ENCODE measurements at regions not wholly inside any gene's neighbourhood (a gene's known extent, or its start where the extent isn't known, plus 50 kb on each side); places are given as distances from the start of the nearest gene placed in this dataset.

DNA sequence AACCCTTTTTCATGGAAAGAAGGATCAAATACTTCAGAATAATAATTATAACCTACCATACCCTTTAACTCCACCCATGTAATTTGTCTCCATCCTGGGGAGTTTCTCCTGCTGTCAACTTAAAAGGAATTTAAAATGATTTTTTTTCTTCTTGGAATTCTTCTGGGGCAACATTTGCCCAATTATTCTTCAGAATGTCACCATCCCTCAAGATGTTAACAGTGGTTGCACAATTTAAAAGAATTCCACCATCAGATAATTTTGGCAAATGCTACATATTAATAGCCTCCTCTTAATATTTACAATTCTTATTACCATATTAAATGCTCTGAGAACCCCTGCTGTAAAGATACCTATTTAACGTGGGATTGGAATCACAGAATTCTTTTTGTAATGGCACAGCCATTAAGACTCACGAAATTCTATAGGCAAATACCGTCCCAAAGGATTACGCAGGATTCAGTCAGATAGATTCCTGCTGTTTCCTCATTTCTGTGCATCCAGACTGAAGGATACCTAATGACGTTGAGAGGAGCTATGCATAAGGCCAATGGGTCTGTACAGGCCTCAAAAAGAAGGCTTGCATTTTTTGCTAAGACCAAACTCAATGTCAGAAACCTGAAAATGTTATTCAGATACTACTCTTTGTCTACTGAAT lies 177.5 kb downstream of the DAD1 start:
- no peak for DNase-seq

GRCh38 chr14:22410497-22410896 lies 178.5 kb downstream of the DAD1 start:
- DNase-seq, result no peak

DNA sequence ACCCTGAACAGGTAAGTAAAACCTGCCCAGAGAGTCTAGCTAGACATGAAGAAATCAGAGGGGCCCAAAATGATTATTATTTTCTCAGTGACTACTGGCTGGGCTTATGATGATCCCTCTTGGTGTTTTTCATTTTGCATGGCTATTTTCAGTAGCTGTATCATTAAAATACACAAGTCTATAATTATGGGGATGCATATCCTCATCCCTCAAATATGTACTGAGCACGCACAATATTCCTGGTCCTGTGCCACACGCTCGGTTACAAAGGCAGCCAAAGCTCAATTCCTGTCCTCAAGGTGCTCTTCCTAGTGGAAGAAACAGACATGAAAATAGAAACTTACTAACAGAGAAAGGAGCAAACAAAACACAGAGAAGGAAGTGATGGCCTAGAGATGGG lies 180.0 kb downstream of the DAD1 start:
- no peak for DNase-seq

DNA sequence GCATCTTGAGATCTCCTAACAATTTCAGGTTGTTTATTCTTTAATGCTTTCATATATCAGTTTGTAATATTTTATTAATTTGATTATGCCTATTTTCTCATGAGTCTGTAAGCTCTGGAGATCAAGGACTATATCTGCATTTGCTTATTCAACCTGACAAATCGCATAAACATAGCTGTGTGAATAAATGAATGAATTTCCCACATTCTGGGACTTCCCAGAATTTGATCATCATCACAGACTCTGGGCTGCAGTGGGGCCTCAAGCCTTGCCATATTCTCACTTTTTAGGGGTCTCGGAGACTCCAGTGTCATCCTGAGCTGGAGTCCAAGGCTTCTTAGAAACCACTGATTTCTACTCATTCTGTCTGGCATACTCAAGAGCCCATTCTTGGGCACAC lies 180.5 kb downstream of the DAD1 start:
- no peak for DNase-seq

GRCh38 chr14:22407033-22407432 lies 182.0 kb downstream of the DAD1 start:
- no peak for DNase-seq

DNA sequence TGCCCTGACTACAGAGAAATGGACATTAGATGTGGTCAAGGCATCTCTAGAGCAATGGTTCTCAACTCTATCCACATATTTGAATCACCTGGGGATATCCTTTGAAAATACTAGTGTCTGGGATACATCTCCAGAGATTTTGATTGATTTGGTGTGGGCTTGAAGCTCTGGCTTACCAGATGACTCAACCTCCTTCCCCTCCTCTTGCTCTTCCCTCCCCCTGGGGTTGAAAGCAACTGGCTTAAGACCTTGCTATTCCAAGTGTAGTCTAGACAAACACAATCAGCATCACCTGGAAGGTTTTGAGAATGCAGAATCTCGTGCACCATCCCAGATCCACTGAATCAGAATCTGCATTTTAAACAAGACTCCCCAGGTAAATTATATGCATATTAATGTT lies 183.8 kb downstream of the DAD1 start:
- no peak for DNase-seq

DNA sequence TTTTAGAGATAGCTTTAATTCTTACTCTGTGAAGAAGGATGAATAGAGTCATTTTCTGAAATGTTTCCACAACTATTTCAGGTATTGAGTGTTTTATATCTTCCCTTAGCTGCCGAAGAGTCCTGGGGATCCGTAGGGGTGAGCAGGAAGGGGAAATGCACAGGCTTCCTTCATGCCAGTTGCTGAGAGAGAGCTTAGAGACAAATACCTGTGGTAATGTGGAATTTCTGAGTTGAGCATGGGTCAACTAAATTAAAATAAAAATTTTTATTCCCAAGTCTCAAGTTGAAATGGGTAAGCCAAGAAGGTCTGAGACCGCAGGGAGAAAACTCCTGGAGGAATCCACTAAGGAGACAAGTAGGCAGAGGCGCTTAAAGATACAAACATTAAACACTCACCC lies 185.7 kb downstream of the DAD1 start:
- DNase-seq, result no peak

DNA sequence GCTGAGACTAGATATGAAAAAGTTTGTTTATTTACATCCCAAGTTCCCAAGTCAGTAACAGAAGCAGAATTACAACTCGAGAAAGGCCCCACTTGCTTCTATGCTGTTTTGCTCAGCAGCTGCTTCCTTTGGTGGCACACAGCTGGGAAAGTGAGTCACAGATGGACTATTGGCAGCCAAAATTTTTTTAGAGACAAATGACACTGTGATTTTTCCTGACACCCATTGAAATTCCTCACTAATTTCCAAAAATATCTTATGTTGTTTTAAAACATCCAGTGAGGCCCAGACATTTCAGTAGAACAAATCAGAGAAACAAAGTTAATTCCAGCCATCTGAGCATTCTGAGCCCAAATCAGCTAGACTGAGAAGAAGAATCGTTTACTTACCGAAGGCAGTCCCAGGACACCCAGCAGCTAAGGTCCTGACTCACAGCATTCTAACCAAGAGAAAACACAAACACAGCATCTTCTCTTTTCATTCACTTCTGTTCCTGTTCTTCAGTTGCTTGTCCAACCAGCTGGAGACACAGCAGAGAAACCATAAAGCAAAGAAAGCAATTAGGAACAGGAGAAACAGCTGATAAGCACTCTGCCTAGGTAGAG lies 188.3 kb downstream of the DAD1 start:
- DNase-seq, result no peak

- DNase-seq, result no peak
These were observed 189.2 kb downstream of the DAD1 start for GRCh38 chr14:22399776-22400175.

DNA sequence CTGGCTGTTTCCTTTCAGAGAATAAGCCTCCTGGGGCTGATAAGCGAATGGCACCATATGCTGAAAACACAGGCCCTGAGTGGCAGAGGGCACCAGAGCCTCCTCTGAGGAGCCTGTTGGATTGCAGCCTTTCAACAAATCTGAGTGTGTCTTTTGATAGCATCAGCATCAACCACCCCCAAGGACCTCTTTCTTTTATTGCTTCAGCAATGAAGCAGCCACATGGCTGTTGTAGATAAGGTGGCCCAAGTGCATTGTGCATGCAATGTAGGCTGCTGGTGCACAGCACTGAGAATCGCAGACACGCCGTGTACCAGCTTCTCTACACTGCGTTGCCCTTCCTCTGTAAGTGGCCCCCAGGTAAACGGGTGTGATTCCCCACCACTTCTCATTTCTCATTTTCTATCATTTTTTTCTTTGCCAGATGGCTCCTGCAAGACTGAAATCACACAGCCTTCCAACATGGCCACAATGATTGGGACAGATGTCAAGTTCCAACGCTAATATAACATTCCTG lies 191.7 kb downstream of the DAD1 start:
- DNase-seq, result no peak

- DNase-seq, result no peak
These were observed 193.2 kb downstream of the DAD1 start for GRCh38 chr14:22395803-22396202.

- no peak for DNase-seq
These were observed 194.4 kb downstream of the DAD1 start for GRCh38 chr14:22394616-22395015.

- DNase-seq, result no peak
These were observed 195.2 kb downstream of the DAD1 start for GRCh38 chr14:22393796-22394195.

- no peak for DNase-seq
These were observed 197.0 kb downstream of the DAD1 start for GRCh38 chr14:22391908-22392565.

DNA sequence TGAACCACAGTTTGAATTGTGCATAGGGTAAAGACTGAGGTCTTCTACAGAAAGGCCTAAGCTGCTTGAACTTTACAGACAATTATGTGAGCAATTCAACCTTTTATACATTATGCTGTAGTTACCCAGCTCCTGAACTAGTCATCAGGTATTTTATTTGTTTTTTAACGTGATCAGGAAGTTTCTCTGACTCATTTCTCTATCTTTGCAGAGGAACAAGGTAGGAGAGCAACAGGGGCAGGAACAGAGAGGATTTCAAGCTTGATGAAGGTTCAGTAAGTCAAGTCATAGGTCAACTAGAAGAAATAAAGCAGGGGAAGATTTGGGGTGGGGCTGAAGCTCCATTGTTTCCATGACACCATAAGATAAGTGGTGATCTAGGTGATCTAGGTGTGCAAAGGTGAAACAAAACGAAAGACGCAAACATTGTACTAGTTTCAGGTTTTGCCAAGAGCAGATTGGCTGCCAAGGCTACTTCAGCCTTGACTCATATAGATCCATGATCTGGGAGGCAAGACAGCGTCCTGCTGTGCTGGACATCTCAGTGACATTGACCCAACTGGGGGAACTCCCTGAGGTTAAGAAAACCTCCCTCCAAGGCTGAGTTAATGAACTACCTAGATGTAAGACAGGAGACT lies 198.1 kb downstream of the DAD1 start:
- no peak for DNase-seq

DNA sequence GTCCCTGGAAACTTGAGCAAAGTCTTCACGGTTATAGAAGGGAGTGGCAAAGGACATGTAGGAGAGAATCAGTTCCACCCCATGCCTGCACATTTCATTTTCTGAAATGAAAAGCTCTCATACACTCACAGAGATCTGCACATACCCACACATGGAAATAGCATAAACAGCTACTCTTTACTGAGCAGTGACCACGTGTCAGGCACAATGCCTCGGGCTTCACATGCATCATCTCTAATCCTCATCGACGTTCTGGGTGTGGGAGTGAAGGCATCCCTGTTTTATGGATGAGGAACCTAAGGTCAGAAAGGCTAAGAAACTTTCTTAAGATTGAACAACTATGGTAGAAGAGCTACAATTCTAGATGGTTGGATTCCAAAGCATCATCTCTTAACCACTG lies 198.8 kb downstream of the DAD1 start:
- DNase-seq, result no peak

- no peak for DNase-seq
These were observed 200.1 kb downstream of the DAD1 start for GRCh38 chr14:22388669-22389595.

DNA sequence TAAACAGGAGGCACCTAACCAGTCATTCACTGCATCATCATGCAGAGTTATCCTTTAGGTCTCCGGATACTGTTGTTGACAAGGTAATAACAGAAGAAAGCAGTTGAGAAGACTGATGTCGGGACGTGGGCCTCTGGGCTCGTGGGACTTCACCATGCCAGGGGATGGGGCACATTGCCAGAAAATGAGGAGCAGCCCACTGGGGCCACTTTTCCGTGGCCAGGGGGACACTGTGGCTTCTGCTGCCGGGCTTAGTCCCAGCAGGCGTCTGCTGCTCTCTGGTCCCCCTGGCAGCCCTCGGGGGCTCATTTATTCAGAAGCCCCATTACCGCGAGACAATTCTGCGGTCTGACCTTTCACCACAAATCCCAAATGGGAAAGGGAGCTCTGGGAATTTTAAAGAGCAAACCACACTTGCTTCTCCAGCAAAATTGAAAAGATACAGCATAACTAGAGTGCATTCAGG lies 201.2 kb downstream of the DAD1 start:
- DNase-seq, result no peak

DNA sequence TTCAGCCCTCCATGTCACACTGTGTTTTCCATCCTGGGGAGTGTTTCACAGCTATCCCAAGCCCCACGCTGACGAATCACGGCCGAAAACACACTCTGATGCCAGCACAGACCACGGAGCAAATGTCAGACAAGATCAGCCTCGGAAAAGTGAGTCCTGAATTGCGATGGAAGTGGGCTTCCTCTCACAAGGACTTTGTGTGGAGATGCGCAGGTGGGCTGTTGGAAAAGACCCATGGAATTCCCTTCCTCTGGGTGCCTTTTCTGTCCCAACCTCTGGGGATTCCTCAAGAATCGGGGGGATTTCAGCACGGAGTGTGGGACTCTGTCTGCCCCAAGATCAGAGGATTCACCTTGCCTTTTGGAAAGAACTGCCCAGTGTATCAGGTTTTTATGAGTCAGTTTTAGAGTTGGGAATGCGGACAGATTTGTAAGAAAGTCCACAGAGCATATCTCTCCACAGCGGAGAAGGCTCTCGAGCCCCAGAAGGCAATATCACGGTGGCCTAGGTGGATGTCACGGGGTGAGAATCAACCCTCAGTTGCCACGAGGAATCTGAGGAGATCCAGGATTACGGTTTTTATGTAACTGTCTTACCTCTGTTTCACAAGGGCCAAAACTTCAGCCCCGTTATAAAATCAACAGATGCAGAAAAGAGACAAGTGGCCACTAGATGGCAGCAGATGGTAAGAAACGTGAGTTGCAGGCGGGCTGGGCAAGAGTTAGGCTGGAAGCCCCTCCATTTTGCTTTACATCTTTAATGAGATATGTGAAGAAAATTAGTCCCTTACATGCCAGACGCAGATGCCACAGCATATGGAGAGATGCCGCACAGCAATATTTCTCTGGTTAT lies 201.9 kb downstream of the DAD1 start:
- no peak for DNase-seq

DNA sequence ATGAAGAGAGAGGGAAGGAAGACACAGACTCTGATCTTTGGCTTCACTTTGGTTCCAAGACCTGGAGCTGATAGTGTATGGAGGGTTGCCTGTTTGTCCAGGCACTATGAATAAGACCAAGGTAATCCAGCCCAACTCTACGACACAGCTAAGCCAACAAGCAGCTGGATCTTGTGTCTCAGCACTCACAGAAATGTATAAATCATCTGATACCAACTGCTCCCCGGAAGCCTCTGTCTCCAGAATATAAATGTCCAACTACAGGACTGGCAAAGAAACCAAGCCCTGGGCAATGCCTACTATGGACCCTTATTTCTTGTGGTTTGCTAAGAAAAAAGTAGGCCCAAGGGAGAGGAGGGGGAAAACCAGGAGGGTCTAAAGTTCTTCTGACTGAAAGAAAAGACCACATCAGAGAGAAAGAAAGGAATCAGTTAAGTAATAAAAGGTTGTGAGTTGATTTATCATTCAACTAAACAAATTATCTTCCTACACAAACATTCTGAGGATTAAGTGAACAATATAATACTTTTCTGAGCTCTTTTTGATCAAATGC lies 204.0 kb downstream of the DAD1 start:
- DNase-seq, result no peak

DNA sequence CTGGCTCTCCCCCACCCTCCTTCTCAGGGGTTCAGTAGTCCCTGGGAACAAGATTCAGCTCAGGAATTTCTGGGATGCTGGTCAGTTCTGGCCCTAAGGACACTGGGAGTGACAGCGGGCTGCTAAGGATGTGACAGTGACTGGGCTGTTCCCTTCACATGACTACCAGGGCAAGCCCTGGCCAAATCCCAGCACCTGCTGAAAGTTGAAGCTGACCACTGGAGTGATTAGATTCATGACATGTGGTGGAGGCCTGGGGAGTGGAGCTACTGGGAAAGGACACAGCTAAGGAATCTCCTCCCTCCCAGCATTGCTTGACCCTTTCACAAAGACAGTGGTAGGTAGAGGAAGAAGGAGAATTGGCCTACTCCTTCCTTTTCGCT lies 204.9 kb downstream of the DAD1 start:
- no peak for DNase-seq

All from activated CD8-positive, alpha-beta memory T cell treated with anti-CD3 and anti-CD28 coated beads, Interleukin-2, amount 50 U/mL, for 48 hours (primary cell).